ENCODE measurements at regions not wholly inside any gene's neighbourhood (a gene's known extent, or its start where the extent isn't known, plus 50 kb on each side); places are given as distances from the start of the nearest gene placed in this dataset.

DNA sequence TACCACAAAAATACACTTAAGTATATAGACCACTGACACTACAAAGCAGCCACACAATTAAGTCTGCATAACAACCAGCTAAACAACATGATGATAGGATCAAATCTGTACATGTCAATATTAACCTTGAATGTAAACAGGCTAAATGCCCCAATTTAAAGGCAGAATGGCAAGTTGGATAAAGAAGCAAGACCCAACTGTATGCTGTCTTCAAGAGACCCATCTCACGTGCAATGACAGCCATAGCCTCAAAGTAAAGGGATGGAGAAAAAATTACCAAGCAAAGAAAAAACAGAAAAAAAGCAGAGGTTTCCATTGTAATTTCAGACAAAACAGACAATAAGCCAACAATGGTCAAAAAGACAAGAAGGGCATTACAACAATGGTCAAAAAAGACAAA lies 77.3 kb upstream of the APC start:
- TF ChIP-seq, protein P1, sequence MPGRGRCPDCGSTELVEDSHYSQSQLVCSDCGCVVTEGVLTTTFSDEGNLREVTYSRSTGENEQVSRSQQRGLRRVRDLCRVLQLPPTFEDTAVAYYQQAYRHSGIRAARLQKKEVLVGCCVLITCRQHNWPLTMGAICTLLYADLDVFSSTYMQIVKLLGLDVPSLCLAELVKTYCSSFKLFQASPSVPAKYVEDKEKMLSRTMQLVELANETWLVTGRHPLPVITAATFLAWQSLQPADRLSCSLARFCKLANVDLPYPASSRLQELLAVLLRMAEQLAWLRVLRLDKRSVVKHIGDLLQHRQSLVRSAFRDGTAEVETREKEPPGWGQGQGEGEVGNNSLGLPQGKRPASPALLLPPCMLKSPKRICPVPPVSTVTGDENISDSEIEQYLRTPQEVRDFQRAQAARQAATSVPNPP (IDR thresholded peaks at IDR 0.05; ENCODE audit: borderline replicate concordance, insufficient read depth, insufficient read length): no peak
- TF ChIP-seq EP300 (IDR thresholded peaks at IDR 0.05; ENCODE audit: low read length): no peak
- TF ChIP-seq, protein P2, sequence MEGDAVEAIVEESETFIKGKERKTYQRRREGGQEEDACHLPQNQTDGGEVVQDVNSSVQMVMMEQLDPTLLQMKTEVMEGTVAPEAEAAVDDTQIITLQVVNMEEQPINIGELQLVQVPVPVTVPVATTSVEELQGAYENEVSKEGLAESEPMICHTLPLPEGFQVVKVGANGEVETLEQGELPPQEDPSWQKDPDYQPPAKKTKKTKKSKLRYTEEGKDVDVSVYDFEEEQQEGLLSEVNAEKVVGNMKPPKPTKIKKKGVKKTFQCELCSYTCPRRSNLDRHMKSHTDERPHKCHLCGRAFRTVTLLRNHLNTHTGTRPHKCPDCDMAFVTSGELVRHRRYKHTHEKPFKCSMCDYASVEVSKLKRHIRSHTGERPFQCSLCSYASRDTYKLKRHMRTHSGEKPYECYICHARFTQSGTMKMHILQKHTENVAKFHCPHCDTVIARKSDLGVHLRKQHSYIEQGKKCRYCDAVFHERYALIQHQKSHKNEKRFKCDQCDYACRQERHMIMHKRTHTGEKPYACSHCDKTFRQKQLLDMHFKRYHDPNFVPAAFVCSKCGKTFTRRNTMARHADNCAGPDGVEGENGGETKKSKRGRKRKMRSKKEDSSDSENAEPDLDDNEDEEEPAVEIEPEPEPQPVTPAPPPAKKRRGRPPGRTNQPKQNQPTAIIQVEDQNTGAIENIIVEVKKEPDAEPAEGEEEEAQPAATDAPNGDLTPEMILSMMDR (IDR thresholded peaks at IDR 0.05 in 2 of 3, conservative IDR thresholded peaks at IDR 0.05 in 1 of 3; ENCODE audit: insufficient read depth in 2 of 3, low read depth in 1 of 3, low read length in 3 of 3): no peak
